ENCODE measurements at regions not wholly inside any gene's neighbourhood (a gene's known extent, or its start where the extent isn't known, plus 50 kb on each side); places are given as distances from the start of the nearest gene placed in this dataset.

DNA sequence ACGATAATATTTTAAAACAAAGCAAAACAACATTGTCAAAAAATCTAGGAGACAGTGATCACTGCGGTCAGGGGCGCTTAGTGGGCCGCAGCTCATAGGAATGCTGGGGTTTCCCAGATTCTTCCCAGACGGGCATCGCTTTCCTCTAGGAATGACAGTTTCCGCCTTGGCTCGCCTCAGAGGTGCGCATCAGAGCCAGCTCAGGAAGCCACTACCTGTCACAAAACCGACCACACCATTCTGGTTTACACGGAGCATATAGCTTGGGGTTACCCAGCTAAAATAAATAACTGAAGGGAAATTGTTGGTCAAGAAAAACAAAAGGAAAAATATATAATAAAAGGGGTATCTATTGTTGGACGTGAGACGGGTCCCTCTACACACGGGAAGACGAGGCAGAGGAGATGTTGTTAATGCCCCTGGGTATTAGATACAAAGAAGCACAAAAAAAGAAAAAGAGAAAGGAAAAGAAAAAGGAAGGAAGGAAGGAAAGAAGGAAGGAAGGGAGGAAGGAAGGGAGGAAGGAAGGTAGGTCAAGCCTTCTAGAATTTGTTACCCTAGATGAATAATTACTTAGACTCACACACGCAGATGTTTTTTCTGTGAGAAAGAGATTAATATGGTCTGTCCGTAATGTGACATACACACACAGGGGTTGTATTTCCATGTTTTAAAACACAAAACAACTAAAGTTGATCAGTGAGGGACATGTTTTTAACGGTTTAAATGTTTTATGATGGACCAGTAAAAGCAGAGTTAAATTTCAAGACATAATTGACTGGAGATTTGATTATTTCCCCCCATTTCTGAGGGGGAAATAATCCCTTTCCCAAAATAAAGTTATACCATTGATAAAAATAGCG is 292.4 kb upstream of the NFE2L3 start:
- Histone ChIP-seq H3K4me1 (ENCODE audit: insufficient read depth) (peaks cover 4% of the 10 kb centered on the region), H3K36me3 (no peaks in the 10 kb centered on the region), H3K4me3 (no peak overlapping the region), H3K27ac (no peak overlapping the region), H3K27me3 (peaks cover 14% of the 10 kb centered on the region), H3K9me3 (no peaks in the 10 kb centered on the region)
- no peak for TF ChIP-seq EP300 (IDR thresholded peaks at IDR 0.05)
- no peak for TF ChIP-seq CTCF (IDR thresholded peaks at IDR 0.05)
- TF ChIP-seq POLR2A (IDR thresholded peaks at IDR 0.05): no peak
- DNase-seq: no peak
- 27 to 57% (median 35%) methylated on average over 19 of the region's 19 CpGs for WGBS, 3 donors
- intact Hi-C loops (cut with DNase I): loop anchor here in 1 of 4 donors (10.0 kb wide), 1 partner anchor 1325 kb away; the partner anchor contains the start of gene HOXA11

DNA sequence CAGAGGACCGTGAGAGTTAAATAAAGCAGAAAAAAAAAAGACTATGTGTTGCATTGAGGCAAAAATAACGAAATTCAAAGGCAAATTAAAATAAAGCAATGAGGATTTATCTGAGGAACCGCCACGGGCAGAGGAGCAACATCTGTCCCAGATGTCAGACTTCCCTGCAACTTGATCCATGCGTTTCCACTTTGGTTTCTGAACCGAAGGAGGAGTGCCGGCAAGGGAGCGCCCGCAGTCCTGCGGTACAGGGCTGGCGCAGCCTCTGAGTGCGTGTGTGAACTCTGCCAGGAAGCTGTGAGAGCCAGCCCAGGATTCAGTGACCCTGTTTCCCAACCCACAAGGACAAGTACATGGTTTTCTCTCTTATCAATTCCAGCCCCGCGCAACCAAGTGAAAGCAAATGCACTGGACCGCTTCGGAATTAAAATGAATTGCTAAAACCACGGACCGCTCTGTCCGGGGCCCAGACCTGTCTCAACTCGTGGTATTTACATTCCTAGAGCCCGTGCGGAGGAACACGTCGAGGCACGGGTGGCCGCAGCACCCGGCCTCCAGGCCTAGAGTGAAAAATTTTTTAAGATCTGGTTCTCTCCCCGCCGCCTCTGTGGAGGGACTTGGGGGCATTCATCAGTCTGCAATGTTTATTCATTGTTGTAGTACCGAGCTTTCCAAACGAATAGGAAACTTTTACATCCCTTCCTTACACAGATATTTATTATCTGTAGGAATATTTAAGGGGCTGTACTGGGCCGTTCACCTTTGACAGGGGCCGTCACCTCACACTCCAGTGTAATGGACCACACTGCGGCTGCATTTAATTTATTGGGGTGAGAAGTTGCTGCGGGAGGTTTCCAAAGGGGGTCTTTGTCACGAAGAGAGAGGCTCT is 291.5 kb upstream of the NFE2L3 start:
- H3K36me3 ChIP-seq: no peaks in the 10 kb centered on the region
- peaks cover 14% of the 10 kb centered on the region for H3K27me3 ChIP-seq
- H3K9me3 ChIP-seq: no peaks in the 10 kb centered on the region
- WGBS, 3 donors: 16 to 22% (median 20%) methylated on average over 36 of the region's 36 CpGs
- no peak overlapping the region for H3K27ac ChIP-seq
- H3K4me1 ChIP-seq (ENCODE audit: insufficient read depth): peaks cover 4% of the 10 kb centered on the region
- intact Hi-C loops (cut with DNase I): loop anchor here in 1 of 4 donors (10.0 kb wide), 1 partner anchor 1324 kb away; the partner anchor contains the start of gene HOXA11
- DNase-seq: no peak
- no peak overlapping the region for H3K4me3 ChIP-seq
- TF ChIP-seq EP300 (IDR thresholded peaks at IDR 0.05) (no peak), CTCF (IDR thresholded peaks at IDR 0.05) (no peak), POLR2A (IDR thresholded peaks at IDR 0.05) (no peak)

DNA sequence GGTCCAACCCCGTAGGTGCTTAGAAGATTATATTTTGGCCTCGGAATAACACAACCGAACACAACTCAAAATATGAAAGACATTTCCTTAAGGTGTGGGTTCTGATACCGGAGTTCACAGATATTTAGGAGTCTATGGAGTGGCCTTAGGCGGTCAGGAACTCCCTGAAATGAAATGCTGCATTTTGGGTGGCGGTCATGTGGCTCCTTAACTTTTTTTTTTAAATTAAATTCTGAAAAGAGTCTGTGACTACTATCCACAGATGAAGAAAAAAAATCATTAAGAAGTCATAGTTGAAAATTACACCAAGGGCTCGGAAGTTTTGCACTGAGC is 290.9 kb upstream of the NFE2L3 start:
- Histone ChIP-seq H3K27ac (no peak overlapping the region), H3K4me1 (ENCODE audit: insufficient read depth) (peaks cover 4% of the 10 kb centered on the region), H3K27me3 (peaks cover 14% of the 10 kb centered on the region), H3K9me3 (no peaks in the 10 kb centered on the region), H3K4me3 (no peak overlapping the region), H3K36me3 (no peaks in the 10 kb centered on the region)
- TF ChIP-seq POLR2A (IDR thresholded peaks at IDR 0.05) (no peak), CTCF (IDR thresholded peaks at IDR 0.05) (no peak), EP300 (IDR thresholded peaks at IDR 0.05) (no peak)
- intact Hi-C loops (cut with DNase I): loop anchor here in 1 of 4 donors (10.0 kb wide), 1 partner anchor 1324 kb away; the partner anchor contains the start of gene HOXA11
- no peak for DNase-seq
- WGBS, 3 donors: 18 to 23% (median 23%) methylated on average over 7 of the region's 7 CpGs

DNA sequence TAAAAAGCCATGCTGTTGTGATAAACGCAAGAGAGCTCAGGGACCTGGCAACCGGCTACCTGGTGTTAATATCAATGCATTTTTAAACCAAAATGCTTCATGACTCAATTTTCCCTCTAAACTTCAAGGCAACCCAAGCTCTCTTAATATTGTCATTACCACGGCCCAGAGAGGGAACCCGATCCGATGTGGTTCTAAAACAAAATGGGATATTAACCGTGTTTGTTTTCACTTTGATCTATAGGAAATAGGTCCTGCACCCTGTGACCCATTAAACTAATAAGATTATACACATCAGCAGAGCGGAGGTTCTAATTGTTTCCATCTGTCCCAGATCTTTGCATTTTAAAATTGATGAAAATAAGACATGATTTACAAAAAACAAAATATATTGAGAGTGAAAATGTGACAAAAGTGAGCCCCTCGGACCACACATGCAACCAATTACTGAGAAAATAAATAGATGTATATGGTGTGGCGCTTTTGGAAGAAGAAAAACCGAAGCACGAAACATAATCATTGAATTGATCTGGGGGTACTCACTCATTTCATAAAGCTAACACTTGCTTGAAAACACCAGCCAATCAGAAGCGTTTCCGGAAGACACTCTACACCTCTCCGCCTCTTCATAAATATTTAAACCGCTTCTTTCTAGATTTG is 290.3 kb upstream of the NFE2L3 start:
- no peaks in the 10 kb centered on the region for H3K36me3 ChIP-seq
- H3K27ac ChIP-seq: no peak overlapping the region
- H3K9me3 ChIP-seq: no peaks in the 10 kb centered on the region
- peaks cover 14% of the 10 kb centered on the region for H3K27me3 ChIP-seq
- no peak for DNase-seq
- H3K4me1 ChIP-seq (ENCODE audit: insufficient read depth): peaks cover 2% of the 10 kb centered on the region
- H3K4me3 ChIP-seq: no peak overlapping the region
- intact Hi-C loops (cut with DNase I): loop anchor here in 1 of 4 donors (10.0 kb wide), 1 partner anchor 1323 kb away; the partner anchor contains the start of gene HOXA11
- TF ChIP-seq EP300 (IDR thresholded peaks at IDR 0.05): no peak
- no peak for TF ChIP-seq CTCF (IDR thresholded peaks at IDR 0.05)
- no peak for TF ChIP-seq POLR2A (IDR thresholded peaks at IDR 0.05)
- WGBS, 3 donors: 7 to 11% (median 9%) methylated on average over 15 of the region's 15 CpGs
